ENCODE measurements at regions not wholly inside any gene's neighbourhood (a gene's known extent, or its start where the extent isn't known, plus 50 kb on each side); places are given as distances from the start of the nearest gene placed in this dataset.

- H3K79me2 ChIP-seq (ENCODE audit: insufficient read depth, low read length) = no peaks in the 10 kb centered on the region
- no peak overlapping the region for H3K4me2 ChIP-seq (ENCODE audit: insufficient read depth, low read length)
- TF ChIP-seq, protein P1, sequence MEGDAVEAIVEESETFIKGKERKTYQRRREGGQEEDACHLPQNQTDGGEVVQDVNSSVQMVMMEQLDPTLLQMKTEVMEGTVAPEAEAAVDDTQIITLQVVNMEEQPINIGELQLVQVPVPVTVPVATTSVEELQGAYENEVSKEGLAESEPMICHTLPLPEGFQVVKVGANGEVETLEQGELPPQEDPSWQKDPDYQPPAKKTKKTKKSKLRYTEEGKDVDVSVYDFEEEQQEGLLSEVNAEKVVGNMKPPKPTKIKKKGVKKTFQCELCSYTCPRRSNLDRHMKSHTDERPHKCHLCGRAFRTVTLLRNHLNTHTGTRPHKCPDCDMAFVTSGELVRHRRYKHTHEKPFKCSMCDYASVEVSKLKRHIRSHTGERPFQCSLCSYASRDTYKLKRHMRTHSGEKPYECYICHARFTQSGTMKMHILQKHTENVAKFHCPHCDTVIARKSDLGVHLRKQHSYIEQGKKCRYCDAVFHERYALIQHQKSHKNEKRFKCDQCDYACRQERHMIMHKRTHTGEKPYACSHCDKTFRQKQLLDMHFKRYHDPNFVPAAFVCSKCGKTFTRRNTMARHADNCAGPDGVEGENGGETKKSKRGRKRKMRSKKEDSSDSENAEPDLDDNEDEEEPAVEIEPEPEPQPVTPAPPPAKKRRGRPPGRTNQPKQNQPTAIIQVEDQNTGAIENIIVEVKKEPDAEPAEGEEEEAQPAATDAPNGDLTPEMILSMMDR (IDR thresholded peaks at IDR 0.05; ENCODE audit: extremely low read depth, low read depth, low read length) = no peak
- H3K4me3 ChIP-seq (ENCODE audit: insufficient read depth, low read length) = no peak overlapping the region
- peak overlapping the region; percentile 58 for H2AFZ ChIP-seq (ENCODE audit: low read length)
- no peak overlapping the region for H3K27ac ChIP-seq (ENCODE audit: low read depth, low read length)
- H3K4me1 ChIP-seq (ENCODE audit: insufficient read depth, low read length) = no peaks in the 10 kb centered on the region
- no peaks in the 10 kb centered on the region for H3K36me3 ChIP-seq (ENCODE audit: insufficient read depth, low read length)
- H4K20me1 ChIP-seq (ENCODE audit: insufficient read depth, low read length) = no peaks in the 10 kb centered on the region
- no peaks in the 10 kb centered on the region for H3K27me3 ChIP-seq (ENCODE audit: insufficient read depth, low read length)
- H3K9me3 ChIP-seq (ENCODE audit: low read depth, low read length) = no peaks in the 10 kb centered on the region
- DNase-seq (ENCODE audit: insufficient read length, low spot score, missing footprints) = no peak
Observed at GRCh38 chr6:145213614-145214013, 521.7 kb downstream of the EPM2A start.

DNA sequence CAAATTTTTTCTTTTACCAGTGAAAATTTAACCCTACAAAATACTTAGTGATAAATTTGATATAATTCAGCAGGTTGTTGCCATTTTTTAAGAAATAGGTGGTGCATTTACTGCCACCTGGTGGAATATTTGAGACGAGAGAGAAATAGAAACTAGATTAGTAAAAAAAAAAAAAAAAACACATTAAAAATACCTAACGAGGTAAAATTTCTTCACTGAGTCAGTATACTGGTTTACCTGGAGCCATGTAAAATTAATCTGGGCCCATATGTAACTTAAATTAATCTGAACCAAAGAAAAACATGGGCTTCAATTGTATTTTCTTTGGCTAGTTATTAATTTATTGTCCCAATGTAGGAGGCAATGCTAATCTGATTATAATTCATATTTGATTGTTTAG is 520.8 kb downstream of the EPM2A start:
- peak overlapping the region; percentile 41 for H3K4me2 ChIP-seq (ENCODE audit: insufficient read depth, low read length)
- H3K36me3 ChIP-seq (ENCODE audit: insufficient read depth, low read length) = no peaks in the 10 kb centered on the region
- peak overlapping the region; percentile 40 for H2AFZ ChIP-seq (ENCODE audit: low read length)
- no peaks in the 10 kb centered on the region for H3K4me1 ChIP-seq (ENCODE audit: insufficient read depth, low read length)
- H3K9me3 ChIP-seq (ENCODE audit: low read depth, low read length) = no peaks in the 10 kb centered on the region
- no peak overlapping the region for H3K27ac ChIP-seq (ENCODE audit: low read depth, low read length)
- no peaks in the 10 kb centered on the region for H3K79me2 ChIP-seq (ENCODE audit: insufficient read depth, low read length)
- TF ChIP-seq, protein P1 (IDR thresholded peaks at IDR 0.05; ENCODE audit: extremely low read depth, low read depth, low read length) = peak; percentile 62
- DNase-seq (ENCODE audit: insufficient read length, low spot score, missing footprints) = no peak
- H4K20me1 ChIP-seq (ENCODE audit: insufficient read depth, low read length) = no peaks in the 10 kb centered on the region
- H3K4me3 ChIP-seq (ENCODE audit: insufficient read depth, low read length) = no peak overlapping the region
- H3K27me3 ChIP-seq (ENCODE audit: insufficient read depth, low read length) = no peaks in the 10 kb centered on the region

GRCh38 chr6:145224450-145224849 is 510.9 kb downstream of the EPM2A start:
- H3K4me3 ChIP-seq (ENCODE audit: insufficient read depth, low read length) = no peak overlapping the region
- TF ChIP-seq, protein P1 (IDR thresholded peaks at IDR 0.05; ENCODE audit: extremely low read depth, low read depth, low read length) = no peak
- no peak overlapping the region for H3K4me2 ChIP-seq (ENCODE audit: insufficient read depth, low read length)
- no peak for DNase-seq (ENCODE audit: insufficient read length, low spot score, missing footprints)
- no peaks in the 10 kb centered on the region for H3K9me3 ChIP-seq (ENCODE audit: low read depth, low read length)
- H4K20me1 ChIP-seq (ENCODE audit: insufficient read depth, low read length) = no peaks in the 10 kb centered on the region
- no peaks in the 10 kb centered on the region for H3K79me2 ChIP-seq (ENCODE audit: insufficient read depth, low read length)
- no peaks in the 10 kb centered on the region for H3K36me3 ChIP-seq (ENCODE audit: insufficient read depth, low read length)
- no peaks in the 10 kb centered on the region for H3K4me1 ChIP-seq (ENCODE audit: insufficient read depth, low read length)
- H3K27me3 ChIP-seq (ENCODE audit: insufficient read depth, low read length) = no peaks in the 10 kb centered on the region
- H3K27ac ChIP-seq (ENCODE audit: low read depth, low read length) = no peak overlapping the region
- H2AFZ ChIP-seq (ENCODE audit: low read length) = no peak overlapping the region

GRCh38 chr6:145225500-145225899 is 509.8 kb downstream of the EPM2A start:
- H3K4me1 ChIP-seq (ENCODE audit: insufficient read depth, low read length) = no peaks in the 10 kb centered on the region
- H3K4me3 ChIP-seq (ENCODE audit: insufficient read depth, low read length) = no peak overlapping the region
- no peak overlapping the region for H2AFZ ChIP-seq (ENCODE audit: low read length)
- TF ChIP-seq, protein P1 (IDR thresholded peaks at IDR 0.05; ENCODE audit: extremely low read depth, low read depth, low read length) = no peak
- H3K79me2 ChIP-seq (ENCODE audit: insufficient read depth, low read length) = no peaks in the 10 kb centered on the region
- H4K20me1 ChIP-seq (ENCODE audit: insufficient read depth, low read length) = no peaks in the 10 kb centered on the region
- DNase-seq (ENCODE audit: insufficient read length, low spot score, missing footprints) = no peak
- no peak overlapping the region for H3K27ac ChIP-seq (ENCODE audit: low read depth, low read length)
- no peaks in the 10 kb centered on the region for H3K9me3 ChIP-seq (ENCODE audit: low read depth, low read length)
- no peak overlapping the region for H3K4me2 ChIP-seq (ENCODE audit: insufficient read depth, low read length)
- H3K27me3 ChIP-seq (ENCODE audit: insufficient read depth, low read length) = peaks cover 3% of the 10 kb centered on the region
- H3K36me3 ChIP-seq (ENCODE audit: insufficient read depth, low read length) = no peaks in the 10 kb centered on the region

Measured in osteoblast (primary cell).